ENCODE measurements at regions not wholly inside any gene's neighbourhood (a gene's known extent, or its start where the extent isn't known, plus 50 kb on each side); places are given as distances from the start of the nearest gene placed in this dataset.
A peak's percentile ranks its signal among the peaks of the same experiment; 100 is the strongest.

- peak overlapping the region; percentile 66 for H2AFZ ChIP-seq (ENCODE audit: low read depth, low read length, poor library complexity, severe bottlenecking)
- RAD21 ChIA-PET (ENCODE audit: low non-redundant PET in 1 of 2, low total read pairs in 2 of 2, uncharacterized antibody in 2 of 2, unreplicated experiment in 2 of 2) = no interaction called here
- H3K9ac ChIP-seq (ENCODE audit: low read length) = no peak overlapping the region
- BruUV-seq (replicated peaks) = no TSS peak
- TF ChIP-seq SP1 (IDR thresholded peaks at IDR 0.05; ENCODE audit: low read depth) (no peak), POLR2AphosphoS5 (IDR thresholded peaks at IDR 0.05; ENCODE audit: low read depth, low read length) (no peak), CEBPB (IDR thresholded peaks at IDR 0.05; ENCODE audit: low read depth) (no peak)
- no peaks in the 10 kb centered on the region for H3K4me1 ChIP-seq (ENCODE audit: control insufficient read depth in 1 of 2, insufficient read depth in 2 of 2, low read length in 2 of 2)
- H3K9me2 ChIP-seq (ENCODE audit: insufficient read depth) = no peaks in the 10 kb centered on the region
- H3K9me3 ChIP-seq (ENCODE audit: control insufficient read depth in 1 of 2, insufficient read depth in 1 of 2, low read depth in 1 of 2, low read length in 2 of 2) = no peaks in the 10 kb centered on the region
- no peak overlapping the region for H3K4me3 ChIP-seq (replicated peaks in 1 of 2; ENCODE audit: low read depth in 1 of 2, low read length in 2 of 2)
- H3K4me2 ChIP-seq (ENCODE audit: low read length) = no peak overlapping the region
- intact Hi-C loops (cut with micrococcal nuclease) = no loop called here
- H3K27ac ChIP-seq (ENCODE audit: low read depth, low read length) = no peak overlapping the region
- no peaks in the 10 kb centered on the region for H4K20me1 ChIP-seq (ENCODE audit: insufficient read depth)
- no peak for DNase-seq (ENCODE audit: low read depth, low spot score)
- POLR2A ChIA-PET = no interaction called here
- peak; percentile 55; the same call in 1 of the 2 replicates for ATAC-seq
- no peaks in the 10 kb centered on the region for H3K27me3 ChIP-seq (ENCODE audit: insufficient read depth, low read length)
- no peaks in the 10 kb centered on the region for H3K79me2 ChIP-seq (ENCODE audit: insufficient read depth, low read length)
- H3K36me3 ChIP-seq (ENCODE audit: control insufficient read depth in 1 of 2, insufficient read depth in 2 of 2, low read length in 2 of 2) = no peaks in the 10 kb centered on the region
- CTCF ChIA-PET = no interaction called here
These were observed 118.8 kb downstream of the EFNB2 start for GRCh38 chr13:106416645-106417044.

GRCh38 chr13:106415971-106416370, 119.5 kb downstream of the EFNB2 start:
- ATAC-seq = no peak
- RAD21 ChIA-PET (ENCODE audit: low non-redundant PET in 1 of 2, low total read pairs in 2 of 2, uncharacterized antibody in 2 of 2, unreplicated experiment in 2 of 2) = no interaction called here
- Histone ChIP-seq H3K79me2 (ENCODE audit: insufficient read depth, low read length) (no peaks in the 10 kb centered on the region), H3K9ac (ENCODE audit: low read length) (no peak overlapping the region), H3K9me2 (ENCODE audit: insufficient read depth) (no peaks in the 10 kb centered on the region), H3K4me1 (ENCODE audit: control insufficient read depth in 1 of 2, insufficient read depth in 2 of 2, low read length in 2 of 2) (no peaks in the 10 kb centered on the region), H3K27me3 (ENCODE audit: insufficient read depth, low read length) (no peaks in the 10 kb centered on the region), H3K27ac (ENCODE audit: low read depth, low read length) (no peak overlapping the region), H3K9me3 (ENCODE audit: control insufficient read depth in 1 of 2, insufficient read depth in 1 of 2, low read depth in 1 of 2, low read length in 2 of 2) (no peaks in the 10 kb centered on the region), H3K4me2 (ENCODE audit: low read length) (no peak overlapping the region), H2AFZ (ENCODE audit: low read depth, low read length, poor library complexity, severe bottlenecking) (peak overlapping the region; percentile 66), H3K4me3 (replicated peaks in 1 of 2; ENCODE audit: low read depth in 1 of 2, low read length in 2 of 2) (no peak overlapping the region), H3K36me3 (ENCODE audit: control insufficient read depth in 1 of 2, insufficient read depth in 2 of 2, low read length in 2 of 2) (no peaks in the 10 kb centered on the region), H4K20me1 (ENCODE audit: insufficient read depth) (no peaks in the 10 kb centered on the region)
- POLR2A ChIA-PET = no interaction called here
- DNase-seq (ENCODE audit: low read depth, low spot score) = no peak
- intact Hi-C loops (cut with micrococcal nuclease) = no loop called here
- TF ChIP-seq ZBTB33 (IDR thresholded peaks at IDR 0.05; ENCODE audit: extremely low read depth, insufficient replicate concordance, low read length) (no peak), POLR2A (IDR thresholded peaks at IDR 0.05; ENCODE audit: borderline replicate concordance, extremely low read depth, insufficient read depth, insufficient read length) (no peak), EZH2phosphoT487 (IDR thresholded peaks at IDR 0.05; ENCODE audit: borderline replicate concordance) (no peak), CEBPB (IDR thresholded peaks at IDR 0.05; ENCODE audit: low read depth) (no peak), EZH2 (IDR thresholded peaks at IDR 0.05) (no peak), YY1 (IDR thresholded peaks at IDR 0.05; ENCODE audit: extremely low read depth, insufficient replicate concordance, low read depth, low read length) (no peak)
- CTCF ChIA-PET = no interaction called here
- no TSS peak for BruUV-seq (replicated peaks)

All from HCT116 (cell line).